GM21786 (cell line): ENCODE measurements at regions not wholly inside any gene's neighbourhood (a gene's known extent, or its start where the extent isn't known, plus 50 kb on each side); places are given as distances from the start of the nearest gene placed in this dataset.
"Not testable (repeated sequence)": the region's sequence is repeated elsewhere in the genome, so short reads cannot be mapped to it uniquely, and the experiment has no call there.

ENCODE experiments used
- ATAC-seq: cut with Tn5 transposase; IDR thresholded peaks from one replicate; pipeline ENCODE4 v1.9.1; 2021; ENCODE audit not compliant: unreplicated experiment

DNA sequence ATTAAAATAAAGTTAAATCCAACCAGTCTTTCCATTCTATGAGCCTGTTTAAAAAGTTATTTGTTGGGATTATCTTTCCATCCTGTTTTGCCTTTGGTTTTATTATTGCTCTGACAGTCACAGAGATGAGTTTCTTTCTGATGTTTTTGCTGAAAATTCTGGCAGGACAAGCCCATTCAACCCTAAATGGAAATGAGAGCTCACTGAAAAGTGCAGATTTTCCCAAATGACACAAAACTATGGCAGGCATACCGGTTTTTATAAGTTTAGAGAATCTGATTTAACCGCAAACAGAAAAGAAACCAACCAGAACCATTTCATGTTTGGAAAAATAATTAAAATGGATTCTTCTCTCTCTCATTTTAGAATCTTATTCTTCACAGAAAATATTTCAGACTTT, 238.1 kb upstream of the SGO1 start:
- ATAC-seq, result no peak

DNA sequence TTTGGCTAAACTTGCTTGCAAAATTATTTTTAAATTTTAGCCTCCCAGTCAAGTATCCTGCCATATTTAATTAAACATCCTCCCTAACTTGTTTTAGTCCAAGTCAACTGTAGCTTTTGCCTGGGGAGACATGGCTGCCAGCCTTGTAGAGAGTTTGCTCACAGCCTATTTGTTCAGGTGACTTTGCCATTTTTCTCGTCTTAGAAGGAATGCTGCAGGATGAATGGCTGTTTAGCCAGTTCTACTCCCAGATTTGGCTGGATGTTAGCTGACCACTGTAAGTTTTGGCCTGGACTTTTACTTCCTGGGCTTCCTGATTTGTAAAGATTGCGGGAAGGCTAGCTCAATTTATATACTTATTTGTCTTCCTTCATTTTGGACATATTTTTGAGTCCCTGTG, 236.4 kb upstream of the SGO1 start:
- no peak for ATAC-seq

DNA sequence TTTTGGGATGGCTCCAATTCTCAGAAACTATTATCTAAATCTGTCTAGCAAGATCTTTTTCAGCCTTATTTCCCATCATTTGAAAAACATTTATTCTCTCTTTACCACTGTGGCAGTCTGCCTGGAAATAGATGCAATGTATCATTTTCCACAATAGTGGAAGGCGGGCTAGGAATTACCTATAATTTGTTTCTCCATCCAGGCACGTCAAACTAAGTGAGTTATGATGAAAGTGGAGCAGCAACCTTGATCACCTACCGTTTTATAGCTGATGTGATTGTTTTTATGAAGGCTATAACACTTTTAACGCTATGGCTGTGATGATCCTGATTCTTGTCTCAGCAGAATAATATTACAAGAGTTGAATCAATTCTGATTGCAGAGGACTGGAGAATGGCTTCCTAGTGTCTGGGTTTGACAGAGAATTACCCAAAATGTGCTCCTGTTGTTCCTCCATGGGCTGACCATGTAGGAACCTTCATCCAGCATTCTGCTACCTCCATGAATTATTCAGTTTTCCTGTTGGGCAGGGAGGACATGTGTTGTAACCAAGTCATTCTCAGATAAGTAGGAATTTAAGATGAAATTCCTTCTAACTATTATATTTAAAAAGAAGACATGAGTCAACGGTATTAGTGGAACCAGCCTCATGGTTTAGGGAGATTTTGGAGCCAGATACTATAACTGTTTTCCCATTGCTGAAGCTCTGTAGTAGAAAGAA, 231.5 kb upstream of the SGO1 start:
- ATAC-seq, result no peak

DNA sequence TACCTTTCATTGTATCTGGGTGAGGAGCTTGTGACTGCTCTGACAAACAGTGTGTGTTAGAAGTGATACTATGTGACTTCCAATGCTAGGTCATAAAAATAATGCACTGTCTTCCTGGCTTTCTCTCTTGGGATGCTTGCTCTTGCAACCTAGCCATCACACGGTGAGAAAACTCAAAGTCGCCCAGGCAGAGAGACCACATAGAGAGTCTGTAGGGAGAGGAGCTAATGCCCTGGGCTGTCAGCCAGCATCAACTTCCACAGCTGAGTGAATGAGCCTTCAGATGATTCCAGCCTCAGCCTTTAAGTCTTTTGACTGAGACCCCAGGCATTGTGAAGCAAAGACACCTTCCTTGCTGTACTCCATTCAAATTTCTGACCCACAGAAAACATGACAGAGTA, 220.6 kb upstream of the SGO1 start:
- ATAC-seq, result no peak

DNA sequence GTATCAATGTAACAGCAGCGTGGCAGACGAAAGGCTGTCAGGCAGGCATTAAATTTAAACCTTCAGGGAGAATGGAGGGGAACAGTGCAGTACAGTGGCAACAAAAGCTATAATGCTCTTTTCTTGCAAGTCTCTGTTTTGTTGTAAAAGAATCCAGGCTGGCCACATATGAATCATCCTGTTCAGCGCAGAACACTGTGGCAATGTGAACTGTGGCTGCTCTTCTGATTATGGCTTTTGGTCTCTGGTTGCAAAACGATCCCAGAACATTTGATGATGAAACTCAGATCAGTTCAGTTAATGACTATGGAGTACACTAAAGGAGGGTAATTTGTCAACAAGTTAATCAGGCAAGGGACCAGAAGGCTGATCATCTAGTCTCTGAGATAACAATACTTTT, 219.7 kb upstream of the SGO1 start:
- ATAC-seq, result no peak

DNA sequence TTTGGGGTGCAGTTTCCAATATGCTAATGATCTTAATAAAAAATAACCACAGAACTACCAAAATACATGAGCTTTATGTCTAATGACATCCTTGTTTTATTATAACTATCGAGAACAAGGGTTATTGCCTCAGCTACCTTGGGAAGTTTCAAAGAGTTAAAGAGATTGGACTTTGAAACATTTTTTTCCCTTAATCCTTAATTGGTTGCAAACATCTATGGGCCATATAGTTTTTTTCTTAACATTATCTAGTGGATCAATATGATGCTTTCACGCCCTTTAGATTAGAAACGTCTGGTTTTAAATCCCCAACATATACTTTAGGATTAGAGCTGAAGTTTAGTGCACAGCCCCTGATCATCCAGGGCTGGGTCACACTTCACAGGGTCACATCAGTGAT, 219.2 kb upstream of the SGO1 start:
- no peak for ATAC-seq

DNA sequence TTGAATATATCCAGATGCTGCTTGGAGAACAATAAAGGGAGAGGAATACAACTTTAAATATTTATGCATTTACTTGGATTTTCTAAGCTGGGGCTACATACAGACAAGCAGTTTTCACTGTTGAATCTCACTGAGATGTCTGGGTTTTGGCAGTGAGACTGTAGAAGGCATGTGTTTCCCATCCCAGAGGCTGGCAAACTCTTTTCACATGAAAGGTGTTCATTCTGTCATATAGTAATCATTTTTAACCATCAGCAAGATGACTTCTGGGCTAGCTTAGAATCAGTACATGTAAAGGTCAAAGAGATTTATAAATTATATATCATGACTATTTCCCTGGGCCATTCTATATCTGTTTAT, 218.7 kb upstream of the SGO1 start:
- ATAC-seq, result no peak

DNA sequence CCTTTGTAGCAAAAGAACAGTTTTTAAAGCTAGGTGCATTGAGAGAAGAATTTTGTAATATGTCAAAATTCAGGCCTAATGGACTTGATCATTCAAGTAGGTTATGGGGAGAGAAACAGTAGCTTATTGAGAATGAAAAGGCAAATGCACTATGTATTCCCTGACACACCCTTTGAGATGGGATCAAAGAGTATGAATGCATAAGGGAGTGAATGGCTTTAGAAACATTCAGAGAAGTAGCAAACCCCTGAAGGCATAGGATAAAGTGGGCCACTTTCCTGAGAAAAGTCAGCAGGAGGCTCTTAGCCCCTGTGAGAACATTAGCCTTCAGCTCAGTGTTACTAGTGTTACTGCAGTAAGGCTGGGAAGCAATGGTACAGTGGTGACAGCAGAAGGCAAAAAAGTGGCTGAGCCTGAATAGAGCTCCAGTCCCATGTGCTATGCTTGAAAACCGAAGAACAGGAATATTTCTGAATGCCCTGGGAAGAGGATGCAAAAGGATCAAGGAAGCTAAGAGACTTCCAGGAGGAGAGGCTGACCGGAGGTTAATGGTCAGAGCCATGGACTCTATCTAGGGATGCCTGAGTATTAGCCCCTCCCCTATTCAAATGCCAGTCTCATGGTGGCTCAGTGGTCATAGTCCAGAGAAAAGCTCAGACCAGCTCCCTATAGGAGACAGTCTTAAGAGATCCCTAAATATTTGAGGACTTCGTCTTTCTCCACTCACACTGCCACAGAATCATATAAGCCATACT, 218.2 kb upstream of the SGO1 start:
- ATAC-seq, result no peak

DNA sequence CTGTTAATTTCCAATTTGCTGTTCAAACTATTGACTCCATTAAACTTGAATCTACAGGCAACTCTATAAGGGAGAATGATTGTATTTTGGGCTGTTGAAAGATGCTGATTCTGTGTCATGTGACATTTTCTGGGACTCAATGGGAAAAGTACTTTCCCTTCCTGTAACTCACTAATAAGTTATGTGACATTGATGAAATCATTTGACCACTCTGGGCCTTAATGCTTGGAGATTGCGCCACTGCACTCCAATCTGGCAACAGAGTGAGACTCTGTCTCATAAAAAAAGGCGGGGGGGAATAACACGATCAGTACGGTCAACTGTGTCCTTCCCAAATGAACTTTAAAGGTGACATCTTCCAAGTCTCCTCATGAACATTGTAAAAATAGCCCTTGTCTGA, 215.2 kb upstream of the SGO1 start:
- ATAC-seq, result no peak

DNA sequence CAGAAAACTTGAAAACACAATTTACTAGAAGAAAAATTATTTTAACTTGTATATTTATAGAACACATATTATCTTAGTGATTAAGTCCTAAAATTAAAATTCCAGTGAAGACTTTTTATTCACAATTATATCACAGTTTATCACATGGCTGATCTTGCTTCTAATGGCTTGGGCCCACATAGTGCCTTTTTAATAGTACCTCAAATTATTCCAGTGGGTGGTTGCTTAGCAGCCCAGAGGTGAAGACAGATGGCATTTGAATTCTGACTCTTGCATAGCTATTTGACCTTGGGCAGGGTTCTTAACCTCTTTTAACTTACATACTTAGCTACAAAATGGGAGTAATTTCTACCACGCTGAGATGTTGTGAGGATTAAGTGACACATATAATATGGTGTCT, 214.7 kb upstream of the SGO1 start:
- ATAC-seq, result no peak

DNA sequence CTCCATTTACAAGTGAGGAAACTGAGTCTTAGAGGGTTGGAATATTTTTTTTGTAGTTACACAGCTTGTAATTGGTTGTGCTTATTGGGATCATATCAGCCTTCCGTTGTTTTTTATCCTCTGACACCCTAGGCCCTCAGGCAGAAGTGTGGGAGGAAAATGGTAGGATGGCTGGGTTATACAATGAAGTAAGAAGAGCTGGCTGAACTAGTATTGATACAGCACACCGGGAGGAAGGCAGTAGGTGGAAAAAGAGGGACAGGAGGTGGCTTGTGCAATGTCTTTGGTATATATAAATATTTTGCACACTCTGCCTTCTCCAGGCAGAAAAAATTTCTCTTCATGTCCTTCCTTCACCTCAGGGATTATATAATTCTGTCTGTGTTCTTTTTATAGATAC, 214.3 kb upstream of the SGO1 start:
- ATAC-seq, result no peak

DNA sequence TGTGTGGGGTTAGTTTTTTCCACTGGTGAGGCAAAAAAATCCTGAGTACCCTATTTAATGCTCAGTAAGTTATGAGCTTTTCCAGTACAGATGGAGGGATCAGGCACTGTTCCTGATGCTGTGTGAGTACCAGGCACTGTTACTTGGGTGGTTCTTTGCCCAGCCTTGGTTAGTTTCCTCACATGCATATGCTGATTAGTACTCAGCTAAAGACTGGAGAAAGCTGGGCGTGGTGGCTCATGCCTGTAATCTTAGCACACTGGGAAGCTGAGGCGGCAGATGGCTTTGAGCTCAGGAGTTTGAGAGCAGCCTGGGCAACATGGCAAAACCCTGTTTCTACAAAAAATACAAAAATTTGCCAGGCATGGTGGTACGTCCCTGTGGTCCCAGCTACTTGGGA, 210.3 kb upstream of the SGO1 start:
- no peak for ATAC-seq

DNA sequence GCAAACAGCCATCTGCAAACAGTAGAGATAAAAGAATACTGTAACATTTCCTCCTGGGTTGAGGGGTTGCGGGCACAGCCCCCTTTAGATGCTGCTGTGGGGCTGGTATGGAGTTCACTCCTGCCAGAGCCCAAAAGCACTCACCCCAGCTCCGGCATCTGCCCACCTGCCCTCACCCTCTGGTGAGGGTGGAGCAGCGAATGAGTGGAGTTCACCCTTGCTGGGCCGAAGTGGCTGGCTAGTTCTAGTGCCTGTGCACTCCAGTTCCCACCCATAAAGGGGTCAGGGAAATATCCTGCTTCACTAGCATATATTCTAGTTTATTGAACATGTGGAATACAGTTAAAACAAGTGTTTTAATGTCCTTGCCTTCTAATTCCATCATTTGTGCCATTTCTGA, 209.7 kb upstream of the SGO1 start:
- no peak for ATAC-seq

DNA sequence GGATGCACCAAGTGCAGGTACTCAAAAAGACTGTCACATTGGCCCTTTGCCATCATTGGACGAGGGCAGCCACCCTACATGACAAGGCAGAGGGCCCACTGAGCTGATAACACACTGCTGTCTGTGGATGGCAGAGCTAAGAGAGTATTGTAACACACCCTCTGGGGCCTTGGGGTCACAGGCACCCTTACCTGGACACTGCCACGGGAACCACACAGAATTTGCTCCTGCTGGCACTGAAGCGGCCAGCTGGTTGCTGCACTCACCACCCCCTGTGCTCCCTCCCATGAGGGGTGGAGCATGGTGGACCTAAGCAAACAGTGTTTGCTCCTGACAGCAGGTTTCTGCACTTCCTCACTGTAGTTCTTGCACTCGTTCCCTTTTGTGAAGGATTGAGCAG, 208.2 kb upstream of the SGO1 start:
- no peak for ATAC-seq

DNA sequence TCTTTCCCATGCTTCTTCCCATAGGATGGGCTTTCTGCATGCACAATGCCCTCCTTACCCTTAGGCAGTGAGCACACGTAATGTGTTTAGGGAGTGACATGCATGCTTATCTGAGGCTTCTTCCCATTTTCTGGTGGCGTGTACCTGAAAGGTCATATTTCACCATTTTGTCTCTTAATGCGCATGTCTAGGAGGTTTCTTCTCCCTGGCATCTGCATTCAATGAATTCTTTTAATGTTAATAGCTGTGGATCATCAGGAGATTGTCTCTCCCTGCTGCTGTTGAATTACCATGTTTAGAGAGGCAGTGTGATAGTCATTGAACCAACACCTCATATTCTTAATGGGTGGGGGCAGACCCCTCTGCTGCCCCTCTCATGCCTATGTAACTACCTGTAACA, 205.6 kb upstream of the SGO1 start:
- ATAC-seq, result no peak

DNA sequence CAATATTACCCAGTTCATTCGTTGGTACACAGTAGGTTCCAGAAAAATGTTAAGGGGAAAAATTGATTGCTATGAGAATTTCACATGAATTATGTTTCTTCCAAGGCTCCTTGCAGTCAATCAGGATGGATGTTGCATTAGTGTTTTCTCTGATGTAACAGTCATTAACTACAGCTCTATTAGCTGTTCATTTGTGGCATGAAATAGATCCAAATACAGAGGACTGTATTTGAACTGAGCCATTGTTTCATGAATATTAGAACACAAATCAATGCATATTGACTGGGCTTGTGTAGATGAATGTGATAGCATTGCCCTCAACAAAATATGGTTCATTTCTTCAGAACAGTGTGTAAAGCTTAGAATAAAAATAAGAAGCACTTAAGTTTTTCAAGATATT, 203.0 kb upstream of the SGO1 start:
- no peak for ATAC-seq

DNA sequence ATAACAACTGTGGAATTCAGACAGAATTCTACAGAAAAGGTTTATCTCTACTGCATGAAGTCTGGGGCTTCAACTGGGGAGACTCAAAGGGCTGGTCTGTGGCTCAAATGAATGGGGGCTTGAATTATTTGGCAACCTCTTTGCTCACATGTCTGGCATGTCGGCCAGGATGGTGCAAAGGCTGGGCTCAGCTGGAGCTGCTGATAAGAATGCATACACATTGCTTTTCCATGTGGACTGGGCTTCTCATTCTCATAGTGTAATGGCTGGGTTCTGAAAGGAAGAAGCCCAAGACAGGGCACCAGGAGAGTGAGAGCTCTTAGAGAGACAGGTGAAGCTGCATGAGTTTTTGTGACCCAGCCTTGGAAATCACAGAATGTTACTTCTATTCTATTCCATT, 194.3 kb upstream of the SGO1 start:
- ATAC-seq, result no peak

DNA sequence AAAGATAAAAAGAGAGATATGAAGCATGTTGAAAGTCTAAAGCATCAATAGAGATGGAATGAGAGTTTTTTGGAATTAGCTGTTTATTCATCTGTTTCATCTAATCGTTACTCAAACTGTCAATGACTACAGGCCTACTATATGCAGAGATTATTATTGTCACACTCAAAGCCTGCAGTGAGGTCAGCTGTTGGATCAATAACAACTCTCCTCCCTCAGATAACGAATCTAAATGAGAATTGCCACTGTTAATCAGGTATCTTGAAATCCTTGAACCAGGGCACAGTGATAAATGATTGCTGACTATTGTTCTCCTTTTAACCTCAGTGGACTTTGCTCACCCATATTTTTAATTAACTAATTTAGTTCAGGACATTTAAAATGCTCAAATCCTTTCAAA, 192.3 kb upstream of the SGO1 start:
- no peak for ATAC-seq

DNA sequence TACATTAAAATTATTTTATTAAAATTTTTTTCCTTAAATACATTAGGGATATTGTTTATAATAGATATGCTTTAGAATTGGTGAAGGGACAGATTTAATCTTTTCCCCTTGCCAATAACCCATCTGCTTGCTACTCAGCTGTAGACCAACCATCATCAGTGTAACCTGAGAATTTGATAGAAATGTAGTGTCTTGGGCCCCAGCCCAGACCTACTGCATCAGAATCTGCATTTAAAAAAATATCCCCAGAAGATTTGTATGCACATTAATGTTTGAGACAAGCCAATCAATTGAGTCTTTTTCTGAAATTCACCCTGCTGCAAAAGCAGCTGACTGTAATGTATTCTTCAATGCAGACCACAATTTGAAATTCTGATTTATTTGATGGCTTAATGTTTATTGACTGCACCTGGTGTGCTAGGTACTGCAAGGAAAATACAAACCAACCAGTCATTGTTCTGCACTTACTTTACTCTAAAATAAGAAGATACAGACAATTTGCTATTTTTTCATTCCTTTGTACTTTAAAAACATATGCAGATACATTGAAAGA, 190.7 kb upstream of the SGO1 start:
- no peak for ATAC-seq

DNA sequence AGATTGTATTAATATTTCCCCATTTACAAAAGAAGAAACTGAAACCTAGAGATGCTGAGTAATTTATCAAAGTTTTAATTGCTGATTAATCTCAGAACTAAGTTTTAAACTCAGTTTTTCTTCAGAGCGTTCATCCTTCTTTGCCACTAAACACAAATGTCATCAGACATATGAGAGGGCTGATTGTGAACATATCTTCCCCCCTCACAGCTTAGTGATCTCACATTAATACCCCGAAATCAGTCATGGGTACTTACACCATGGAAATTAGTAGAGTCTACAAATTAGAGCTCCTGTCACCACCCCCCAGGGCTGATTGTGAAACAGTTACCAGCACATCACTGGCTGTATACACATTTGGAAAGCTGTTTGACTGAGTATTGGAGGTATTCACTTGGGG, 189.3 kb upstream of the SGO1 start:
- ATAC-seq, result no peak

DNA sequence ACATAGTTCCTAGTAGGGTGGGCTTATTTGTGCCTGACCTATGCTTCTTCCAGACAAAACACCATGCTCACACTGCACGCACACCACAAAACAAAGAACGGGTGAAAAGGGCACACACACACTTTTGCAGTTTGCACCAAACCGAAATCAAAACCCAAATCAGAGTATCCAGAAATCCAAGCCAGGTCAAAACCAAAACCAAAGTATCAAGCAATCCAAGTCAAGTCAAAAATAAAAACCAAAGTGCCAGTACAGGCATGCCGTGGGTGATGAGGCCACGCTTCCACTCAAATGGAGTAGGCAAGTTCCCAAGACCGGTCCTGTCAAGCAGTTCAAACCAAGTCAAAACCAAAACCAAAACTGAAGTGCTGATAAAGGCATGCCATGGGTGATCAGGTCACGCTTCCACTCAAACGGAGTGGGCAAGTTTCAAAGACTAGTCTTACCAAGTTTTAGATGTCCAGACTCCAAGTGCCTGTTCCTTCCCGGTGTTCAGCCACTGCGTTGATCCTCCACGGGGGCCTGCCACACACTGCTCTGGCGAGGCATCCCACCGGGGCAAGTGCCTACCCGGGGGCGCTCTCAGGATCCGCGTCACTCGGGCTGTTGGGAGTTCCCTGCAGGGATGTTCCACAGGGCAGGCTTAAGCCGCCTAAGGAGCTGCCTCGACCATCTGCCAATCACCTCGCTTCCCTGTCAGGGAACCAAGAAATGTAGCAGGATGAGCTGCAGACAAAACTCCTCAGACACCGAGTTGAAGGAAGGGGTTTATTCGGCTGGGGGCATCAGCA, 184.5 kb upstream of the SGO1 start:
- not testable (repeated sequence) for ATAC-seq

DNA sequence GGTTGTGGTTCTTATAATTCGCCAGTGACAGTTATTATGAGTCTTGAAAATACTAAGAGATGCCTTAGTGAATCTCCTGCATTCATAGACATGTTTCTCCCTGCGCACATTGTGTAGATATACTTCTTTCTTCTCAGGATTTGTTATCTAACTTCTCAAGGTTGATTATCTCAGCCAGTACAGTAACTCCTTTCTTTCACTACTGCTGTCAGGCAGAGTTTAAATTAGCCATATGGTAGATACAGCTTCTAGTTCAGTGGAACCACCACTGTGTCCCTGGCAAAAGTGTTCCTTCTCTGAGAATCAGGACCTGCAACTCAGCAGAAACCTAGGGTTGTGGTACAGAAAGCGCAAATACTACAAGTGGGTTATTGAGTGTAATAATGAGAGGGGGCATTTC, 175.0 kb upstream of the SGO1 start:
- no peak for ATAC-seq
